NCI-H2029 (cell line): ENCODE measurements at regions not wholly inside any gene's neighbourhood (a gene's known extent, or its start where the extent isn't known, plus 50 kb on each side); places are given as distances from the start of the nearest gene placed in this dataset.
"Not testable (repeated sequence)": the region's sequence is repeated elsewhere in the genome, so short reads cannot be mapped to it uniquely, and the experiment has no call there.

Source experiments
- DNase-seq: peaks from one replicate; lab custom pipeline; 2025; lab: John Stamatoyannopoulos, UW

- no peak for DNase-seq
Measured at GRCh38 chr4:114087596-114088230, 108.3 kb upstream of the ARSJ start.

- DNase-seq: no peak
Measured at GRCh38 chr4:114088481-114088880, 109.0 kb upstream of the ARSJ start.

DNA sequence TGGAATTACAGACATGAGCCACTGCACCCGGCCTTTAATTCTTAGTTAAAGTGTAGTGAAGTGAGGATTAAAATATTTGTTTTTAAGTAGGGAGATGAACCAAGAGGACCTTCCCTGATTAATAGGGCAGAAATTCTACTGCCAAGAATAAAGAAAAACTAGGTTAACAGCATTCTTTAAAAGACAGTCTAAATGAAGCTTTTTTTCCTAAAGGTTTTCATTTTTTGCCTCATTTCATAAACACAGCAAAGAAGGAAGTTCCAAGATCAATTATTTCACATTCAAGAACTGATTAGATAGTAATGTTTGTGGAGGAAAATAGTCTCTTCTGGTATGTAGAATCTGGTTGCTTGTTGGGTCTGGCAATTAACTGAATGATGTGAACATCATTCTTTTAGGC is 112.1 kb upstream of the ARSJ start:
- no peak for DNase-seq

DNA sequence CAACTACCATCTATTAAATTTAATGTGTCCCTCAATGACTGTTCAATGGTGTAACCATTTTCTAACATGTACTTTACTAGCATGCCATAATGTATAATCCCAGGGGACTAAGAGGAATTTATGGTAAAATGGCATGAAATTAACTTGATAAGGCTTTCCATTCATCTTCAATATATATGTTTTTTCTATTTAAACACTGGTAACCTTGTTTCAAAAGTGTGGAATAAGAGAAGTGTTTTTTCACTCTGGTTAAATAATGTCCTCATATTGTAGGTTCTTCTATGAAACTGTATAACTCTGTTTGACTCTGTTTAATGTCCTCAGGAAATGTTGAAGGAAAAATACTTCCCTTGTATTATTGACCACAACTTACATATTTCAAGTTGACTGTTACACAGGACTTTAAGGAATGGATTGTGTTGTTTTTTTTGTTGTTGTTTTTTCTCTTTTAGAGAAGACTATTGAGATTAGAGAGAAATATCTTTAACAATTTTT is 113.8 kb upstream of the ARSJ start:
- no peak for DNase-seq

DNA sequence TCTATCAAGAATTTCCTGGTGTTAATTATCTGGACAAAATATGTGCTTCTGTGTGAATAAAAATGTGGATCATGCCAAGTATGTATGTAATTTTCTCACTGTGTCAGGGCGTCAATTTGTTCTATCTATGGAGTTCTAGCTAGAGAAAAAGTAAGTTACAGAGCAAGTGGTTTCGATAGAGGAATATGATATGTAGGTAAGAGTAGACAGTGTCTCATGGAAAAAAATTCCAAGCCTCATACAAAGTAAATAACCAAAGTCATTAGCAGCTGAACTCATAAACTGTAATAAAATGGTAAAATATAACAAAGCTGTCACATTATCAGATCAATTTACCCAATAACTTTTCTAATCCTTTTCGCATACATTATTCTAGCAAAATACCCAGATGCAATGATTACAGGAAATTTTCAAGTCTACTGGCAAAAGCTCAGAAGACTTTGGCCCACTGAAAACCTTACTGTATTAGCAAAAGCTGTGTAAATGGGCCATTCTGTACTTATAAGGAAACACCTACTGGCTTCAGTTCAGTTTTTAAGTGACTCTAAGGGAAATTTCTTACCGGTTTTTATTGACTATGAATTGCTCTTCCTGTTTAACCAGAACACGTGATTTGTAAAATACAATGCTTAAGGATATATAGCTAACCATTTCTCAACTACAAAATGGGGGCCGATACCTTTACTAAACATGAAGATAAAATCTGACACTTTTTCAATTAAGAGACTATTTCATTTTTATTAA is 121.0 kb upstream of the ARSJ start:
- no peak for DNase-seq

- DNase-seq: no peak
Measured at GRCh38 chr4:114103908-114104307, 124.5 kb upstream of the ARSJ start.

GRCh38 chr4:114108869-114109268 is 129.4 kb upstream of the ARSJ start:
- no peak for DNase-seq

DNA sequence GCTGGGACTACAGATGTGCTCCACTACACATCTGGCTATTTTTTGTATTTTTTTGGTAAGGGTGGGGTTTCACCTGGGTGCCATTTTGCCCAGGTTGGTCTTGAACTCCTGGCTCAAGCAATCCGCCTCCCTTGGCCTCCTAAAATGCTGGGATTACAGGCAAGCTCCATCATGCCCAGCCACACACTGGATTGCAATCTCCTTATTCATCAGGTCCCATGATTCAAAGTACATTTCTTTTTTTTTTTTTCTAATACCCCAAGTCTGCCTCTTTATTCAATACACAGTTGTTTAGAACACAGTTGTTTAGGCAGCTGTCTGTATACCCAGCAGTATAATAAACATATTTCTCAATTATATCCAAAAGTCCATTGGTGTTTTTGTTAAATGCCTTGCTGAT is 130.3 kb upstream of the ARSJ start:
- DNase-seq: no peak

- no peak for DNase-seq
Measured at GRCh38 chr4:114115526-114115925, 136.1 kb upstream of the ARSJ start.

- DNase-seq: no peak
Measured at GRCh38 chr4:114116861-114117260, 137.4 kb upstream of the ARSJ start.

DNA sequence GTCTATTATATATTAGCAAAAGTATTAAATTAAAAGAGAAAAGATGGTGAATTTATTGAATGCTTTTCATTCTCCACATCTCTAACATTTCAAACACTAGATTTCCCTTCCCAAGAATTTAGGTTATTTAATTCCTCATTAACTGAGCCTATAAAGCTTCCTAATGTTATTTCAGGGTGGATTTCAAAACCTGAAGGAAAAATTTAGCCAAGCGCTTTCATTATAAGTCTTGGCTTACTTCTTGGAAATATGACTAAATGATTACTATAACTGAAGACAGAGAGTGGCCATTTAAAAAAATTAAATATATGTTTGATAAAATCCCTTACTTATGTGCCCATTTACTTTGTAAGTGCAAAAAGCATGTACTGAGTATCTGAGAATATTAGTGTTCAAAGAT is 141.8 kb upstream of the ARSJ start:
- DNase-seq: no peak

DNA sequence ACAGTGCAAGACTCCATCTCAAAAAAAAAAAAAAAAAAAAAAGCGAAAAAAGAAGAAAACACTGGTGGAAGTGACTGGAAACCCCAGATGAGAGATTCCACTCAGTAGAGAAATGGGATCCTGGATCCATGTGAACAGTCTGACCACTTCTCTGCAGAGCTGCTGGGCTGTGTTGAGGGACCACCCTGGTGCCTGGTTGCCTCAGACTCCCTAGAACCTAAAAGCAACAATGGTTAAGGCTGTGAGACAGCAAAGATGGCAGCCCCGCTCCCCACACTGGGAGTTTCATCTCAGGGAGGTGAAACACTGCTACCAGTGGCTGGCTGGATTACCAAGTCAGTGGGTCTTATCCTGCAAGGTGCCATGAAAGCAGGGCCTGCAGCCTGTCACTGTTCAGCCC is 152.8 kb upstream of the ARSJ start:
- no peak for DNase-seq

DNA sequence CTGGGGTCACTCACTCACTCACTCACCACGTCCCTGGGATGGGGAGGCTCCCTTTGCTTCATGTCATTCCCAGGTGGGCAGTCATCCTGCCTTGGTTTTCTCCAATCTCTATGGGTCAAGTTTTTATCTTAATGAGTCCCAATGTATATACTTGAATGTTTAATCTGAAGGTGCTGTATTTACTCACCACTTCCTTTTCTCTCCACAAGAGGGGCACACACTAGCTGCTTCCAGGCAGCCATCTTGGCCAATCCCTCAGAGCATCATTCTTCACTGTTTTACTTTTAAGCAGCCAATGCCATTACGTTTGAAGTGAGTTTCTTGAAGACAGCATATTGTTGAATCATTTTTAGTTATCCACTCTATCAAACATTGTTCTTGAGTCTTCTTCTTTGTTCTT is 153.4 kb upstream of the ARSJ start:
- DNase-seq: no peak

- DNase-seq: no peak
Measured at GRCh38 chr4:114136069-114136468, 156.6 kb upstream of the ARSJ start.

DNA sequence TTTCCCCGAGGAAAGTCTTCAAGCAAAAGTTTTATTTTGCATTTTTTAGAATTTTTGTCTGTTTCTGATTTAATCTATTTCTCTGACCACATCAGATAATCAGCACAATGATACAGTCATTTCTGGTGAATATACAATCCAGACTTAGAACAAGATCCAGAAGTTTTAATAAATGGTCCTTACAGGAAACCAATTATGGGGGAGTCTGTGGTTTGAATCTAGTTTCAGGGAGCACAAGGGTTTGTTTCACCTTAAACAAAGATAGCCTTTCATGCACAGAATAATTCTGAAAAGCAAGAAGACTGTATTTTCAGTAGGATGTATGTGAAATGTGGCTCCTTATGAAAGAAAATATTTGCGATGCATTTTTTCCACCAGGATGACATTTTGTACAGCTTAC is 158.5 kb upstream of the ARSJ start:
- DNase-seq: no peak

DNA sequence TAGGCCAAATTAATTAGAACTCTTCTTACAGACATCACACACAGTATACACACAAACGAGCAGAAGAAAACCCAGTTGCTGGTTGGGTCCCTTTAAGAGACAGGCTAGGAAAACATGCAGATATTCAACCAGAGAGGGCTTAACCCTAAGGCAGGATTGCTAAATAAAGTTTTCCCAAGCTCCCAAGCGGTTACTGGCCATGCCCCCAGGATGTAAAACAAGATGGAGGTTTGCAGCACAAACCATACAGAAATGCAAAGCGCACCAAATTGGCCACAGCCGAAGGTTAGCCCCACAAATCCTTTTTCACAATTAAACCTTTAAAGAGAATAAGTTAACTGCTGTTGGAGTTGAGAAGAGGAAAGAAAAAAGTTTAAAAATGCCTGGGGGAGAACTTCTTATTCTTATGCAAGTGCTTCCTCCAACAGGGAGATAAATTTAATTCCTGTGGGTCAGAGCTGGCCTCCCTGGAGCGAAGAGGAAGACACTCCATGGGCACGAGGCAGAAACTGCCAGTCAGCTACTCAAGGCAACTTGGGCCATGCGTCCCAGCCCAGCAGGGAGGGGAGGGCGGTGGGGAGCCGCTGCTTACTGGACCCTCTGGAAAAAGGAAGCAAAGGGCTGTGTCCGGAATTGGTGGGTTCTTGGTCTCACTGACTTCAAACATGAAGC is 167.6 kb upstream of the ARSJ start:
- DNase-seq: no peak

DNA sequence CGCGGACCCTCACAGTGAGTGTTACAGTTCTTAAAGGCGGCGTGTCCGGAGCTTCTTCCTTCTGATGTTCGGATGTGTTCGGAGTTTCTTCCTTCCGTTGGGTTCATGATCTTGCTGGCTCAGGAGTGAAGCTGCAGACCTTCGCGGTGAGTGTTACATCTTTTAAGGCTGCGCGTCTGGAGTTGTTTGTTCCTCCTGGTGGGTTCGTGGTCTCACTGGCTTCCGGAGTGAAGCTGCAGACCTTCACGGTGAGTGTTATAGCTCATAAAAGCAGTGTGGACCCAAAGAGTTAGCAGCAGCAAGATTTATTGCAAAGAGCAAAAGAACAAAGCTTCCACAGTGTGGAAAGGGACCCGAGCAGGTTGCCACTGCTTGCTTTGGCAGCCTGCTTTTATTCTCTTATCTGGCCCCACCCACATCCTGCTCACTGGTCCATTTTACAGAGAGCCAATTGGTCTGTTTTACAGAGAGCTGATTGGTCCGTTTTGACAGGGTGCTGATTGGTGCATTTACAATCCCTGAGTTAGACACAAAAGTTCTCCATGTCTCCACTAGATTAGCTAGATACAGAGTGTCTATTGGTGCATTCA is 168.3 kb upstream of the ARSJ start:
- DNase-seq: not testable (repeated sequence)

- not testable (repeated sequence) for DNase-seq
Measured at GRCh38 chr4:114148372-114149070, 169.1 kb upstream of the ARSJ start.

GRCh38 chr4:114156371-114156770 is 176.9 kb upstream of the ARSJ start:
- DNase-seq: no peak

DNA sequence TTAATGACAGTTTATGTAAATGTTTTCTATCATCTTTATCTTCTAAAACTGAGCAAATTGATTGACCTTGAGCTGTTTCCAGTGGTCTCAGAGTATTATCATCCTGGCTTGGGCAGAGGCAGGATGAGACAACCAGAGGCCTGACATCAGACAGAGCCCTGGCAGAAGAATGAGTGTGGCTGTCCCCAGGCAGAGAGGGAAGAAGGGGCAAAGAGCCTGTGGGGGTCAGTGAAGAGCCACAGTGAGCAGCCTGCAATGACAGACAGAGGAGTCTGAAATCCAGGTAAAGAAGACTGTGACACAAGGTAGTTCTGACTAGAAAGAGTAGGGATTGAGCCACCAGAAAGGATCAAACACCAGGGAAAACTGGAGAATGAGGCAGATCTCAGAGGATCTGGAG is 182.4 kb upstream of the ARSJ start:
- no peak for DNase-seq

GRCh38 chr4:114163051-114163450 is 183.6 kb upstream of the ARSJ start:
- no peak for DNase-seq

DNA sequence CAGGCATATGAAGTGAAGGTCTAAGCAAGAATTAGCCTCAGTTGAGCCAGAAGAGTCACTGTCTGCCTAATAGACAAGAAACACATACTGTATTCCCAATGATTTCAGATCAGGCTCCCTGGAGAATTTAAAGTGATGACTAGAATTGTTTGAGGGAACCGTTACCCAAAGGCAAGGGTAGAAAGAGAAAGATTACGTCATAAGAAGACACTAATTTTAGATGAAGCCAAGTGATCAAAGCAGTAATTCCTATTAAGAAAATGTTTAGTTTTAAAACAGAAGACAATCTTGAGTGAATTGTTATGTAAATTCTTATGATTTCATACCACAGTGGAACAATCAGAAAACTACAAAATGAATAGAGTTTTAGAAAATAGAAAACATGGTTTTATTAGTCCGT is 194.5 kb upstream of the ARSJ start:
- DNase-seq: no peak
